MCF 10A (cell line): ENCODE measurements at regions not wholly inside any gene's neighbourhood (a gene's known extent, or its start where the extent isn't known, plus 50 kb on each side); places are given as distances from the start of the nearest gene placed in this dataset.

ENCODE experiments used
- BruUV-seq: library from RNA; stranded (reverse); fragments of 400-500 nt; replicated peaks from 2 replicates; lab custom pipeline; 2021; lab: Mats Ljungman, UMichigan
- CTCF ChIA-PET: fragments of 300-600 bp; sonication (Branson Sonifier 250); formaldehyde crosslinking; extraction: SDS; loops from one replicate; lab custom pipeline; 2021; ENCODE audit warnings: antibody characterized with exemption, inconsistent platforms; lab: Yijun Ruan, JAX
- POLR2A ChIA-PET: fragments of 300-600, 350-650 bp; sonication (Branson Sonifier 250); formaldehyde crosslinking; extraction: SDS; loops from one replicate; lab custom pipeline; 2020; ENCODE audit warnings: antibody characterized with exemption, inconsistent platforms; lab: Yijun Ruan, JAX
- DNase-seq: peaks from one replicate; pipeline ENCODE4 v3.0.0-alpha.2; 2018; ENCODE audit not compliant: unreplicated experiment
- H3K27ac Mint-ChIP-seq: one replicate; pipeline ENCODE4 v1.8.0; 2022; ENCODE audit warnings: mild to moderate bottlenecking, low read depth, mixed read lengths; ENCODE audit not compliant: unreplicated experiment
- H3K27me3 Mint-ChIP-seq: one replicate; pipeline ENCODE4 v1.8.0; 2022; ENCODE audit warnings: mixed read lengths; ENCODE audit not compliant: insufficient read depth, unreplicated experiment
- H3K36me3 Mint-ChIP-seq: one replicate; pipeline ENCODE4 v1.8.0; 2022; ENCODE audit warnings: mild to moderate bottlenecking, moderate library complexity, mixed read lengths; ENCODE audit not compliant: insufficient read depth, unreplicated experiment
- H3K4me1 Mint-ChIP-seq: one replicate; pipeline ENCODE4 v1.8.0; 2022; ENCODE audit warnings: mixed read lengths; ENCODE audit not compliant: insufficient read depth, unreplicated experiment
- H3K4me3 Mint-ChIP-seq: one replicate; pipeline ENCODE4 v1.8.0; 2022; ENCODE audit warnings: mild to moderate bottlenecking, moderate library complexity, mixed read lengths; ENCODE audit not compliant: unreplicated experiment
- H3K9me3 Mint-ChIP-seq: one replicate; pipeline ENCODE4 v1.8.0; 2022; ENCODE audit warnings: mixed read lengths; ENCODE audit not compliant: unreplicated experiment
- intact Hi-C: fragments of 100-400 bp; cut with micrococcal nuclease; formaldehyde crosslinking; loops from 2 replicates; pipeline ENCODE4 v1.14.1; 2022
- TF ChIP-seq, protein P1 (sequence below): fragments of 200-600 bp; IDR thresholded peaks from one replicate; pipeline ENCODE4 v1.8.0; 2022; ENCODE audit warnings: antibody characterized with exemption, mild to moderate bottlenecking; ENCODE audit not compliant: unreplicated experiment

- BruUV-seq: no TSS peak
- POLR2A ChIA-PET: no interaction called here
- Mint-ChIP-seq H3K27me3 (no peaks in the 10 kb centered on the region), H3K4me3 (no peak overlapping the region), H3K4me1 (peaks cover 25% of the 10 kb centered on the region), H3K9me3 (no peaks in the 10 kb centered on the region), H3K36me3 (peaks cover 15% of the 10 kb centered on the region), H3K27ac (no peak overlapping the region)
- no peak for DNase-seq
- CTCF ChIA-PET: no interaction called here
- TF ChIP-seq, protein P1, sequence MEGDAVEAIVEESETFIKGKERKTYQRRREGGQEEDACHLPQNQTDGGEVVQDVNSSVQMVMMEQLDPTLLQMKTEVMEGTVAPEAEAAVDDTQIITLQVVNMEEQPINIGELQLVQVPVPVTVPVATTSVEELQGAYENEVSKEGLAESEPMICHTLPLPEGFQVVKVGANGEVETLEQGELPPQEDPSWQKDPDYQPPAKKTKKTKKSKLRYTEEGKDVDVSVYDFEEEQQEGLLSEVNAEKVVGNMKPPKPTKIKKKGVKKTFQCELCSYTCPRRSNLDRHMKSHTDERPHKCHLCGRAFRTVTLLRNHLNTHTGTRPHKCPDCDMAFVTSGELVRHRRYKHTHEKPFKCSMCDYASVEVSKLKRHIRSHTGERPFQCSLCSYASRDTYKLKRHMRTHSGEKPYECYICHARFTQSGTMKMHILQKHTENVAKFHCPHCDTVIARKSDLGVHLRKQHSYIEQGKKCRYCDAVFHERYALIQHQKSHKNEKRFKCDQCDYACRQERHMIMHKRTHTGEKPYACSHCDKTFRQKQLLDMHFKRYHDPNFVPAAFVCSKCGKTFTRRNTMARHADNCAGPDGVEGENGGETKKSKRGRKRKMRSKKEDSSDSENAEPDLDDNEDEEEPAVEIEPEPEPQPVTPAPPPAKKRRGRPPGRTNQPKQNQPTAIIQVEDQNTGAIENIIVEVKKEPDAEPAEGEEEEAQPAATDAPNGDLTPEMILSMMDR: no peak
- intact Hi-C loops: no loop called here
Measured at GRCh38 chr17:64785011-64785421, 122.9 kb upstream of the SMURF2 start.

GRCh38 chr17:64784353-64785010 is 122.4 kb upstream of the SMURF2 start:
- TF ChIP-seq, protein P1: no peak
- Mint-ChIP-seq H3K4me1 (peaks cover 25% of the 10 kb centered on the region), H3K27ac (no peak overlapping the region), H3K9me3 (no peaks in the 10 kb centered on the region), H3K4me3 (no peak overlapping the region), H3K27me3 (no peaks in the 10 kb centered on the region), H3K36me3 (peaks cover 15% of the 10 kb centered on the region)
- intact Hi-C loops: no loop called here
- no TSS peak for BruUV-seq
- no peak for DNase-seq
- ChIA-PET CTCF (no interaction called here), POLR2A (no interaction called here)

GRCh38 chr17:64783556-64784352 is 121.6 kb upstream of the SMURF2 start:
- H3K36me3 Mint-ChIP-seq: peaks cover 20% of the 10 kb centered on the region
- BruUV-seq: no TSS peak
- CTCF ChIA-PET: interaction anchor here (0.5 to 1.8 kb wide), 3 partner anchors 9 to 412 kb away, joined by 3 to 7 read pairs (median 4); no protein-coding TSS in a partner anchor
- intact Hi-C loops: no loop called here
- no peak overlapping the region for H3K27ac Mint-ChIP-seq
- H3K9me3 Mint-ChIP-seq: no peaks in the 10 kb centered on the region
- POLR2A ChIA-PET: no interaction called here
- H3K4me3 Mint-ChIP-seq: no peak overlapping the region
- H3K27me3 Mint-ChIP-seq: no peaks in the 10 kb centered on the region
- no peak for DNase-seq
- TF ChIP-seq, protein P1: no peak
- peaks cover 25% of the 10 kb centered on the region for H3K4me1 Mint-ChIP-seq

- intact Hi-C loops: no loop called here
- H3K36me3 Mint-ChIP-seq: peaks cover 23% of the 10 kb centered on the region
- TF ChIP-seq, protein P1: no peak
- no peak overlapping the region for H3K27ac Mint-ChIP-seq
- CTCF ChIA-PET: interaction anchor here (0.5 to 1.8 kb wide), 5 partner anchors 9 to 413 kb away, joined by 3 to 7 read pairs (median 3); no protein-coding TSS in a partner anchor
- BruUV-seq: no TSS peak
- peaks cover 25% of the 10 kb centered on the region for H3K4me1 Mint-ChIP-seq
- no peaks in the 10 kb centered on the region for H3K9me3 Mint-ChIP-seq
- no peak overlapping the region for H3K4me3 Mint-ChIP-seq
- no peaks in the 10 kb centered on the region for H3K27me3 Mint-ChIP-seq
- POLR2A ChIA-PET: no interaction called here
- no peak for DNase-seq
Measured at GRCh38 chr17:64783031-64783461, 120.9 kb upstream of the SMURF2 start.
